ENCODE measurements at regions not wholly inside any gene's neighbourhood (a gene's known extent, or its start where the extent isn't known, plus 50 kb on each side); places are given as distances from the start of the nearest gene placed in this dataset.

- TF ChIP-seq CTCF (conservative IDR thresholded peaks at IDR 0.05; ENCODE audit: low read depth, low read length) = no peak
- no peak for TF ChIP-seq EZH2 (IDR thresholded peaks at IDR 0.05; ENCODE audit: low read length, unreplicated experiment)
Observed at GRCh38 chr4:17072483-17072882, 174.0 kb upstream of the LDB2 start.
